SK-N-SH (cell line): ENCODE measurements at regions not wholly inside any gene's neighbourhood (a gene's known extent, or its start where the extent isn't known, plus 50 kb on each side); places are given as distances from the start of the nearest gene placed in this dataset.

Experiments used
- CTCF ChIA-PET: fragments of 300-600, 350-600 bp; formaldehyde crosslinking; extraction: SDS; loops from one replicate; lab custom pipeline; 2021; lab: Yijun Ruan, JAX
- POLR2A ChIA-PET: fragments of 350-600 bp; sonication (Branson Sonifier 250); formaldehyde crosslinking; extraction: SDS; loops from one replicate; lab custom pipeline; 2020; ENCODE audit warnings: antibody characterized with exemption, inconsistent platforms; lab: Yijun Ruan, JAX
- DNase-seq: peaks from one replicate; pipeline ENCODE4 v3.0.0; 2012
- H2AFZ ChIP-seq: fragments of 200-600 bp; sonication (generic); 2 replicates; pipeline ENCODE4 v1.8.1; 2016; ENCODE audit warnings: antibody characterized with exemption, mild to moderate bottlenecking, low read depth
- H3F3A ChIP-seq: fragments of 200-600 bp; sonication (generic); replicated peaks from 2 replicates; pipeline ENCODE3; 2016; ENCODE audit warnings: antibody characterized with exemption, mild to moderate bottlenecking; ENCODE audit not compliant: insufficient read depth
- H3K27ac ChIP-seq, 2 experiments: fragments of 200-500 bp in 1 of 2; fragments of 200-600 bp in 1 of 2; sonication (Bioruptor generic) in 1 of 2; sonication (generic), shearing (Covaris generic) in 1 of 2; 2 replicates each; pipeline versions ENCODE4 v1.5.1 to v1.6.1; 2014 to 2016; ENCODE audit warnings: low read depth in 2 of 2, inconsistent platforms in 1 of 2, low read length in 1 of 2, mild to moderate bottlenecking in 1 of 2, mixed read lengths in 1 of 2
- H3K27me3 ChIP-seq: fragments of 200-600 bp; sonication (generic), shearing (Covaris generic); 2 replicates; pipeline ENCODE4 v1.6.1; 2016; ENCODE audit warnings: mixed run types; ENCODE audit not compliant: insufficient read depth
- H3K36me3 ChIP-seq, 2 experiments: fragments of 200-500 bp in 1 of 2; fragments of 200-600 bp in 1 of 2; sonication (Bioruptor generic) in 1 of 2; sonication (generic) in 1 of 2; replicated peaks in 1 of 2; 2 replicates each; pipeline versions ENCODE3 to v1.5.1; 2014 to 2016; ENCODE audit warnings: low read length in 1 of 2, mild to moderate bottlenecking in 1 of 2; ENCODE audit not compliant: insufficient read depth in 2 of 2, control insufficient read depth in 1 of 2
- H3K4me1 ChIP-seq, 2 experiments: fragments of 200-500 bp in 1 of 2; fragments of 200-600 bp in 1 of 2; sonication (Bioruptor generic) in 1 of 2; sonication (generic), shearing (Covaris generic) in 1 of 2; 2 replicates each; pipeline versions ENCODE4 v1.5.1 to v1.6.1; 2014 to 2016; ENCODE audit warnings: low read depth in 1 of 2, low read length in 1 of 2, mixed run types in 1 of 2; ENCODE audit not compliant: insufficient read depth in 2 of 2, control insufficient read depth in 1 of 2
- H3K4me2 ChIP-seq: fragments of 200-600 bp; sonication (generic), shearing (Covaris generic); 2 replicates; pipeline ENCODE4 v1.6.1; 2017; ENCODE audit warnings: mixed run types
- H3K4me3 ChIP-seq, 2 experiments: fragments of 200-500 bp in 1 of 2; fragments of 200-600 bp in 1 of 2; sonication (Bioruptor generic) in 1 of 2; sonication (generic), shearing (Covaris generic) in 1 of 2; 2 replicates each; pipeline versions ENCODE4 v1.5.1 to v1.8.1; 2014 to 2016; ENCODE audit warnings: low read depth in 2 of 2, inconsistent platforms in 1 of 2, low read length in 1 of 2, mild to moderate bottlenecking in 1 of 2, mixed read lengths in 1 of 2, moderate library complexity in 1 of 2
- H3K79me2 ChIP-seq: fragments of 200-600 bp; sonication (generic); 2 replicates; pipeline ENCODE4 v1.8.1; 2017; ENCODE audit warnings: mild to moderate bottlenecking; ENCODE audit not compliant: insufficient read depth
- H3K9ac ChIP-seq: fragments of 200-600 bp; sonication (generic); 2 replicates; pipeline ENCODE4 v1.6.1; 2017; ENCODE audit warnings: mixed run types
- H3K9me2 ChIP-seq: fragments of 200-600 bp; sonication (generic); 2 replicates; pipeline ENCODE4 v1.6.1; 2017; ENCODE audit warnings: mixed run types
- H3K9me3 ChIP-seq: fragments of 200-600 bp; sonication (generic); 2 replicates; pipeline ENCODE4 v1.6.1; 2017; ENCODE audit warnings: mixed run types, mild to moderate bottlenecking, moderate library complexity
- H4K20me1 ChIP-seq: fragments of 200-600 bp; sonication (generic); 2 replicates; pipeline ENCODE4 v1.6.1; 2017; ENCODE audit warnings: mild to moderate bottlenecking, mixed run types; ENCODE audit not compliant: insufficient read depth
- EZH2phosphoT487 ChIP-seq: fragments of 200-600 bp; sonication (generic); IDR thresholded peaks from 2 replicates; pipeline ENCODE4 v1.6.1; 2017; ENCODE audit warnings: low read depth, mixed run types, mild to moderate bottlenecking, antibody characterized with exemption, moderate library complexity, borderline replicate concordance
- FOXJ3 ChIP-seq: sonication (generic); formaldehyde crosslinking; IDR thresholded peaks from 2 replicates; pipeline ENCODE4 v1.5.1; 2020; ENCODE audit warnings: mild to moderate bottlenecking, missing genetic modification reagents
- FOXM1 ChIP-seq: IDR thresholded peaks from 2 replicates; pipeline ENCODE4 v1.4.0; 2012; ENCODE audit warnings: low read depth, mild to moderate bottlenecking
- GABPA ChIP-seq: IDR thresholded peaks from 2 replicates; pipeline ENCODE4 v1.4.0; 2012; ENCODE audit warnings: low read depth, mild to moderate bottlenecking
- GATA2 ChIP-seq: sonication (generic); formaldehyde crosslinking; IDR thresholded peaks from 2 replicates; pipeline ENCODE4 v1.5.0; 2020; ENCODE audit warnings: mild to moderate bottlenecking, missing genetic modification reagents
- MEF2A ChIP-seq: IDR thresholded peaks from 2 replicates; pipeline ENCODE4 v1.4.0; 2012; ENCODE audit warnings: low read depth, borderline replicate concordance
- MXI1 ChIP-seq: IDR thresholded peaks from 2 replicates; pipeline ENCODE4 v1.6.1; 2012; ENCODE audit warnings: mild to moderate bottlenecking, low read depth, low read length, improper control_type of control experiment
- RAD21 ChIP-seq: IDR thresholded peaks from 2 replicates; pipeline ENCODE4 v1.6.1; 2012; ENCODE audit warnings: mild to moderate bottlenecking, low read length
- RCOR1 ChIP-seq: fragments of 150-350 bp; IDR thresholded peaks from 2 replicates; pipeline ENCODE4 v1.6.1; 2017; ENCODE audit warnings: antibody characterized with exemption, low read length
- RFX5 ChIP-seq: IDR thresholded peaks from 2 replicates; pipeline ENCODE4 v1.6.1; 2012; ENCODE audit warnings: mild to moderate bottlenecking, improper control_type of control experiment, low read length
- SMC3 ChIP-seq: IDR thresholded peaks from 2 replicates; pipeline ENCODE4 v1.6.1; 2012; ENCODE audit warnings: low read depth, low read length, improper control_type of control experiment
- TAF1 ChIP-seq: IDR thresholded peaks from 2 replicates; pipeline ENCODE4 v1.6.1; 2012; ENCODE audit warnings: low read depth, mild to moderate bottlenecking, low read length, moderate library complexity, borderline replicate concordance
- TCF12 ChIP-seq: IDR thresholded peaks from 2 replicates; pipeline ENCODE4 v1.4.0; 2012
- TEAD4 ChIP-seq: IDR thresholded peaks from 2 replicates; pipeline ENCODE4 v1.4.0; 2012; ENCODE audit warnings: mild to moderate bottlenecking, borderline replicate concordance; ENCODE audit not compliant: insufficient read depth
- WGBS: methylation state at CpG from one replicate; pipeline ENCODE4 v1.1.6; 2017; ENCODE audit warnings: low lambda C conversion rate; 5-methylcytosine and 5-hydroxymethylcytosine counted together
- TF ChIP-seq, protein P1 (sequence below): IDR thresholded peaks from 2 replicates; pipeline ENCODE4 v1.4.0; 2012; ENCODE audit warnings: low read depth, borderline replicate concordance
- TF ChIP-seq, protein P2 (sequence below): fragments of 200-600 bp; sonication (generic); IDR thresholded peaks from 2 replicates; pipeline ENCODE4 v1.6.1; 2017; ENCODE audit warnings: antibody characterized with exemption, mild to moderate bottlenecking, moderate library complexity
- TF ChIP-seq, protein P3 (sequence below): IDR thresholded peaks from 2 replicates; pipeline ENCODE4 v1.4.0; 2012; ENCODE audit warnings: low read depth

- no peak for TF ChIP-seq EZH2phosphoT487
- no peak for TF ChIP-seq MEF2A
- TF ChIP-seq, protein P1, sequence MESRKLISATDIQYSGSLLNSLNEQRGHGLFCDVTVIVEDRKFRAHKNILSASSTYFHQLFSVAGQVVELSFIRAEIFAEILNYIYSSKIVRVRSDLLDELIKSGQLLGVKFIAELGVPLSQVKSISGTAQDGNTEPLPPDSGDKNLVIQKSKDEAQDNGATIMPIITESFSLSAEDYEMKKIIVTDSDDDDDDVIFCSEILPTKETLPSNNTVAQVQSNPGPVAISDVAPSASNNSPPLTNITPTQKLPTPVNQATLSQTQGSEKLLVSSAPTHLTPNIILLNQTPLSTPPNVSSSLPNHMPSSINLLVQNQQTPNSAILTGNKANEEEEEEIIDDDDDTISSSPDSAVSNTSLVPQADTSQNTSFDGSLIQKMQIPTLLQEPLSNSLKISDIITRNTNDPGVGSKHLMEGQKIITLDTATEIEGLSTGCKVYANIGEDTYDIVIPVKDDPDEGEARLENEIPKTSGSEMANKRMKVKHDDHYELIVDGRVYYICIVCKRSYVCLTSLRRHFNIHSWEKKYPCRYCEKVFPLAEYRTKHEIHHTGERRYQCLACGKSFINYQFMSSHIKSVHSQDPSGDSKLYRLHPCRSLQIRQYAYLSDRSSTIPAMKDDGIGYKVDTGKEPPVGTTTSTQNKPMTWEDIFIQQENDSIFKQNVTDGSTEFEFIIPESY = no peak
- no peak for TF ChIP-seq RCOR1
These were observed 970.2 kb downstream of the BCL11A start (continued) for GRCh38 chr2:59583173-59583765.

GRCh38 chr2:59578349-59578748 is 975.1 kb downstream of the BCL11A start:
- no peak overlapping the region for H3K4me3 ChIP-seq
- H3K36me3 ChIP-seq = no peaks in the 10 kb centered on the region
- WGBS = 39% methylated on average over 3 of the region's 3 CpGs
- no peaks in the 10 kb centered on the region for H4K20me1 ChIP-seq
- H3F3A ChIP-seq = no peaks in the 10 kb centered on the region
- H3K27ac ChIP-seq = no peak overlapping the region
- H3K27me3 ChIP-seq = no peaks in the 10 kb centered on the region
- H2AFZ ChIP-seq = no peak overlapping the region
- no peak overlapping the region for H3K4me2 ChIP-seq
- ChIA-PET POLR2A (no interaction called here), CTCF (no interaction called here)
- no peak for DNase-seq
- H3K9me3 ChIP-seq = peaks cover 5% of the 10 kb centered on the region; the same call in 1 of the 2 replicates
- H3K4me1 ChIP-seq = no peaks in the 10 kb centered on the region
- H3K9me2 ChIP-seq = no peaks in the 10 kb centered on the region
- no peaks in the 10 kb centered on the region for H3K79me2 ChIP-seq
- TF ChIP-seq GABPA (no peak), MXI1 (no peak), TEAD4 (no peak)
- TF ChIP-seq, protein P2, sequence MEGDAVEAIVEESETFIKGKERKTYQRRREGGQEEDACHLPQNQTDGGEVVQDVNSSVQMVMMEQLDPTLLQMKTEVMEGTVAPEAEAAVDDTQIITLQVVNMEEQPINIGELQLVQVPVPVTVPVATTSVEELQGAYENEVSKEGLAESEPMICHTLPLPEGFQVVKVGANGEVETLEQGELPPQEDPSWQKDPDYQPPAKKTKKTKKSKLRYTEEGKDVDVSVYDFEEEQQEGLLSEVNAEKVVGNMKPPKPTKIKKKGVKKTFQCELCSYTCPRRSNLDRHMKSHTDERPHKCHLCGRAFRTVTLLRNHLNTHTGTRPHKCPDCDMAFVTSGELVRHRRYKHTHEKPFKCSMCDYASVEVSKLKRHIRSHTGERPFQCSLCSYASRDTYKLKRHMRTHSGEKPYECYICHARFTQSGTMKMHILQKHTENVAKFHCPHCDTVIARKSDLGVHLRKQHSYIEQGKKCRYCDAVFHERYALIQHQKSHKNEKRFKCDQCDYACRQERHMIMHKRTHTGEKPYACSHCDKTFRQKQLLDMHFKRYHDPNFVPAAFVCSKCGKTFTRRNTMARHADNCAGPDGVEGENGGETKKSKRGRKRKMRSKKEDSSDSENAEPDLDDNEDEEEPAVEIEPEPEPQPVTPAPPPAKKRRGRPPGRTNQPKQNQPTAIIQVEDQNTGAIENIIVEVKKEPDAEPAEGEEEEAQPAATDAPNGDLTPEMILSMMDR = no peak
- no peak overlapping the region for H3K9ac ChIP-seq

DNA sequence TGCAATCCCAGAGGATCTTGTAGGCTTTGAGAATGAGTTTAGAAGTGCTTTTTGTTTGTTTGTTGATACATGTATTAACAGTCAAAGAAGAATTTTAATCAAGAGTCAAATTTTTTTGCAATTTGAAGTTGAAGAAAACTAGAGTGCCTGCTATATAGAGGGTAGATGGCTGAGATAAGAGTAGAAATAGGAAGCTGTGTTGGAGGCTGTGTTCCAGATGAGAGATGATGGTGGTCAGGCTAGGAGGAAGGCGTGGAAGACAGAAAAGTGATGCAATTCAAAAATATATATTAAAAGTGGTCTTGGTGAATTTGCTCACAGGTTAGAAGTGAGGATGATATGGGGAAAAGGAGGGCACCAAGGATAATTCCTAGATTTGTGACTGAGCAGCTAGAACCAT is 978.3 kb downstream of the BCL11A start:
- no peaks in the 10 kb centered on the region for H3F3A ChIP-seq
- H4K20me1 ChIP-seq = no peaks in the 10 kb centered on the region
- no peaks in the 10 kb centered on the region for H3K27me3 ChIP-seq
- no peak overlapping the region for H3K9ac ChIP-seq
- no peak overlapping the region for H3K27ac ChIP-seq
- CTCF ChIA-PET = interaction anchor here (1.5 kb wide), 1 partner anchor 10 kb away, joined by 6 read pairs; no protein-coding TSS in a partner anchor
- H3K36me3 ChIP-seq = no peaks in the 10 kb centered on the region
- no peaks in the 10 kb centered on the region; the same call in 1 of the 2 replicates for H3K9me3 ChIP-seq
- no peaks in the 10 kb centered on the region for H3K79me2 ChIP-seq
- WGBS = 8% methylated on average over 1 of the region's 1 CpG
- H3K4me3 ChIP-seq = no peak overlapping the region
- TF ChIP-seq, protein P3, sequence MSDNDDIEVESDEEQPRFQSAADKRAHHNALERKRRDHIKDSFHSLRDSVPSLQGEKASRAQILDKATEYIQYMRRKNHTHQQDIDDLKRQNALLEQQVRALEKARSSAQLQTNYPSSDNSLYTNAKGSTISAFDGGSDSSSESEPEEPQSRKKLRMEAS = no peak
- no peak for TF ChIP-seq GABPA
- no peak for TF ChIP-seq SMC3
- TF ChIP-seq RAD21 = no peak
- TF ChIP-seq TCF12 = no peak
- TF ChIP-seq TAF1 = no peak
- TF ChIP-seq GATA2 (CRISPR knock-in tag) = no peak
- TF ChIP-seq RFX5 = no peak
- TF ChIP-seq TEAD4 = no peak
- TF ChIP-seq FOXM1 = no peak
- TF ChIP-seq FOXJ3 = no peak
- DNase-seq = no peak
- no peak overlapping the region for H3K4me2 ChIP-seq
- no peak overlapping the region for H2AFZ ChIP-seq
- H3K4me1 ChIP-seq = no peaks in the 10 kb centered on the region
- POLR2A ChIA-PET = no interaction called here
- H3K9me2 ChIP-seq = no peaks in the 10 kb centered on the region
